ENCODE measurements at regions not wholly inside any gene's neighbourhood (a gene's known extent, or its start where the extent isn't known, plus 50 kb on each side); places are given as distances from the start of the nearest gene placed in this dataset.

DNA sequence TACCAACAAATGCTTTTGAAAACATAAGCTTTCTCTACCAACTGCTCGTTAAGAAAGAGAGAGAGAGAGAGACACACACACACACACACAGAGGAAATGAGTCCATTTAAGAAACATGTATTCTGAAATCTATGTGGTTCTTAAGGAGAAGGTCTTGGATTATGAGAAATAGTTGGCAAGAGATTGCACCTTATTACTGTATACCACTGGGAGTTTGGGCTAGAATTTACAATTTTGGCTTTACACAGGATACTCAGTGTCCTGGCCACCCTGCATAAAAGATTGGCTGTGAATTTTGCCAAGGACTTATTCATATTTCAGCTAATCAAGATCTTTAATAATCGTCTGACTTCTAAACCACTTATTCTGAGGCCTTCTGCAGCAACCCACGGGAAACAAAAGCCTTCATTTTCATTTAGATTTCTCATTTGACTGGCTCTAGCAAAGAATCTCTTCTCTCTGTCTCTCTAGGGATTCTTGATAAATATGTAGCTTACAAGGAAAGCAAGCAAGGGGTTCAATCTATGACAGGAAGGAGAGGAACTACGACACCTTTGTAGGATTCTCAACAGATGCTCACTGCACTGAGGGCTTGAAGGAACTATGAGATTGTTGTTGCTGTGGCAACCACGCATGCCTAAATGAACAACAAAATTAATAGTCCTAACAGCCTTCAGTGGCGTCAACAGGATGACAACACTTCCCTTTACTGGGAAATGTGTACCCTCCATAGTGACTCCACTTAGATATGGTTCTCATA, 75.3 kb upstream of the GNAO1 start:
- H3K9me3 Mint-ChIP-seq (ENCODE audit: low read depth), result no peaks in the 10 kb centered on the region
- H3K27me3 Mint-ChIP-seq (ENCODE audit: low read depth), result peaks cover 28% of the 10 kb centered on the region
- no peaks in the 10 kb centered on the region for H3K4me1 Mint-ChIP-seq (ENCODE audit: low read depth)
- DNase-seq (ENCODE audit: low spot score), result no peak
- H3K36me3 Mint-ChIP-seq (ENCODE audit: low read depth), result no peaks in the 10 kb centered on the region
- H3K4me3 Mint-ChIP-seq (ENCODE audit: unreplicated experiment), result no peak overlapping the region
- H3K27ac Mint-ChIP-seq (ENCODE audit: unreplicated experiment), result no peak overlapping the region
- TF ChIP-seq, protein P1, sequence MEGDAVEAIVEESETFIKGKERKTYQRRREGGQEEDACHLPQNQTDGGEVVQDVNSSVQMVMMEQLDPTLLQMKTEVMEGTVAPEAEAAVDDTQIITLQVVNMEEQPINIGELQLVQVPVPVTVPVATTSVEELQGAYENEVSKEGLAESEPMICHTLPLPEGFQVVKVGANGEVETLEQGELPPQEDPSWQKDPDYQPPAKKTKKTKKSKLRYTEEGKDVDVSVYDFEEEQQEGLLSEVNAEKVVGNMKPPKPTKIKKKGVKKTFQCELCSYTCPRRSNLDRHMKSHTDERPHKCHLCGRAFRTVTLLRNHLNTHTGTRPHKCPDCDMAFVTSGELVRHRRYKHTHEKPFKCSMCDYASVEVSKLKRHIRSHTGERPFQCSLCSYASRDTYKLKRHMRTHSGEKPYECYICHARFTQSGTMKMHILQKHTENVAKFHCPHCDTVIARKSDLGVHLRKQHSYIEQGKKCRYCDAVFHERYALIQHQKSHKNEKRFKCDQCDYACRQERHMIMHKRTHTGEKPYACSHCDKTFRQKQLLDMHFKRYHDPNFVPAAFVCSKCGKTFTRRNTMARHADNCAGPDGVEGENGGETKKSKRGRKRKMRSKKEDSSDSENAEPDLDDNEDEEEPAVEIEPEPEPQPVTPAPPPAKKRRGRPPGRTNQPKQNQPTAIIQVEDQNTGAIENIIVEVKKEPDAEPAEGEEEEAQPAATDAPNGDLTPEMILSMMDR (IDR thresholded peaks at IDR 0.05), result no peak

DNA sequence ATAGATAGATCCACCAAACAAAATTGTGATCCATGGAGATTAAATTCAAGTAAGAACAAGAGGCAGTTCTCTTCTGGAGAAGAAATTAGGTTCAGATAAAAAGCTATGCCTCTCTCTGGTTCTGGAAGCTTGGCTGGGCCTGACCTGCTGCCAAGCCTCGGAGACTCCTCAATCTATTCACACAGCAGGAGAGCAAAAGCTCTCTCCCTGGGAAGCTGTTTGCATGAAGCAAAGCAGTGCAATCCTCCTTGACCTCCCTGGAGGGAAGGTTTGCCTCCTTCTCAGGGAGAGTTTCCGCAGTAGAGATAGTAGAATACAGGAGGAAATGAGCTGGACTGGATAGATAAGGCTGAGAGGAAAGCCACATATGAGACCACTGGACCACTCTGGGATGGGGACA, 78.1 kb upstream of the GNAO1 start:
- peaks cover 24% of the 10 kb centered on the region for H3K27me3 Mint-ChIP-seq (ENCODE audit: low read depth)

DNA sequence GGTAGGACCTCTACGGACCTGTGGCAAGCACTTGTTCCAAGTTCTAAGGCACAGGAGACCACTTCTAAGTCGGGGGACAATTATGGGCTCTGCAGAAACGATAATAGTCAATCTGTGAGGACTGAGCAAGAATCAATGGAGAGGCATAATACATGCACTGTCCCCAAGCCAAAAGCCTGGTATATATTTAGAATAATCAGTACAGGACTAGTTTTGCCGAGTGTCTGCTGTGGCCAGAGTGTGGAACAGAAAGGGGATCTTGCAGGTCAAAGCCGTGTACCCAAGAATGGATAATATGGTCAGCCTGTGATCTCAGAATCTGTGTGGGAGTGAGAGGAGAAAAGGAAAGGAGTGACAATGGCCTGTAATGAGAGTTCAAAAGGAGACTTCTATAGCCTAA, 80.2 kb upstream of the GNAO1 start:
- no peak overlapping the region for H3K4me3 Mint-ChIP-seq (ENCODE audit: unreplicated experiment)
- no peak overlapping the region for H3K27ac Mint-ChIP-seq (ENCODE audit: unreplicated experiment)
- H3K27me3 Mint-ChIP-seq (ENCODE audit: low read depth), result peaks cover 17% of the 10 kb centered on the region
- H3K4me1 Mint-ChIP-seq (ENCODE audit: low read depth), result no peaks in the 10 kb centered on the region
- H3K9me3 Mint-ChIP-seq (ENCODE audit: low read depth), result no peaks in the 10 kb centered on the region
- TF ChIP-seq, protein P1 (IDR thresholded peaks at IDR 0.05), result no peak
- no peak for DNase-seq (ENCODE audit: low spot score)
- no peaks in the 10 kb centered on the region for H3K36me3 Mint-ChIP-seq (ENCODE audit: low read depth)

More for the DNA sequence above, 78.1 kb upstream of the GNAO1 start:
- TF ChIP-seq, protein P1 (IDR thresholded peaks at IDR 0.05), result no peak
- H3K27ac Mint-ChIP-seq (ENCODE audit: unreplicated experiment), result no peak overlapping the region
- DNase-seq (ENCODE audit: low spot score), result no peak
- H3K9me3 Mint-ChIP-seq (ENCODE audit: low read depth), result no peaks in the 10 kb centered on the region
- H3K4me3 Mint-ChIP-seq (ENCODE audit: unreplicated experiment), result no peak overlapping the region
- H3K4me1 Mint-ChIP-seq (ENCODE audit: low read depth), result no peaks in the 10 kb centered on the region
- H3K36me3 Mint-ChIP-seq (ENCODE audit: low read depth), result no peaks in the 10 kb centered on the region

DNA sequence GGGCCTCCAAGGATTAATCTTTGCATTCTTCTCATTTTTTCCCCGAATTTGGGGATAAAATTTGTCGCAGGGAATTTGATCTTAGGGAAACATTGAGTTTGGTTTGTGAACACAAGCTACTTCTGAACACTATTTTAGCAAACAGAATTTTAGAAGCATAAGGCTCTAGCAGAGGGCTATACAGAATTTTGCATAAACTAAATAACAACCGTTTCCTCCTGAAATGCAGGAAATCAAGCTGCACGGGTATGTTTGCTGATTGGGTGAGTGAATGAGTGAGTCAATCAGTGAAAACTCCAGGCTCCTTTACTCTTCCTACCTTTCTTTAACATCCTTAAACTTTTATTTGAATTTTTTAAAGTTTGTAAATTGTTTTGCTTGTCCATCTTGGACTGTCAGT, 81.3 kb upstream of the GNAO1 start:
- no peaks in the 10 kb centered on the region for H3K36me3 Mint-ChIP-seq (ENCODE audit: low read depth)
- H3K4me1 Mint-ChIP-seq (ENCODE audit: low read depth), result no peaks in the 10 kb centered on the region
- peaks cover 8% of the 10 kb centered on the region for H3K27me3 Mint-ChIP-seq (ENCODE audit: low read depth)
- DNase-seq (ENCODE audit: low spot score), result no peak
- TF ChIP-seq, protein P1 (IDR thresholded peaks at IDR 0.05), result no peak
- no peaks in the 10 kb centered on the region for H3K9me3 Mint-ChIP-seq (ENCODE audit: low read depth)
- H3K4me3 Mint-ChIP-seq (ENCODE audit: unreplicated experiment), result no peak overlapping the region
- no peak overlapping the region for H3K27ac Mint-ChIP-seq (ENCODE audit: unreplicated experiment)

DNA sequence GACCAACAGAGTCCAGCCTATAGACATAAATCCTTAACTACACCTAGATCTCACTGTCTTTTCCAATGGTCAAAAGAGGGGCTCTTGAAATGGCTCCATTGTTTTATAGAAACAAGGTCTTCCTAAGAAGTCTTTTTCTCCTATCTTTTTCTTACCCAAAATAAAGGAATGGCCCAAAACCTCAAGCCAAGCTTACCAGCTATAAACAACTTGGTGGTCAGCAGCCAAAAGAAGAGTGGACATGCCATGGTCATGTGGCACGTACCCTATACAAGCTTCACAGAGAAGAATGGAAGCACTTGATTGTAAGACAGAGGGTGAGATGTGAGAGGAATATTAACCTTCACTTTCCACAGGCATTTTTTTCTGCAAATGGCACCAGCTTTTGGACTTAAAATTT, 82.1 kb upstream of the GNAO1 start:
- H3K4me1 Mint-ChIP-seq (ENCODE audit: low read depth), result no peaks in the 10 kb centered on the region
- H3K36me3 Mint-ChIP-seq (ENCODE audit: low read depth), result no peaks in the 10 kb centered on the region
- no peak overlapping the region for H3K27ac Mint-ChIP-seq (ENCODE audit: unreplicated experiment)
- no peaks in the 10 kb centered on the region for H3K9me3 Mint-ChIP-seq (ENCODE audit: low read depth)
- TF ChIP-seq, protein P1 (IDR thresholded peaks at IDR 0.05), result no peak
- no peak overlapping the region for H3K4me3 Mint-ChIP-seq (ENCODE audit: unreplicated experiment)
- no peak for DNase-seq (ENCODE audit: low spot score)
- peaks cover 5% of the 10 kb centered on the region for H3K27me3 Mint-ChIP-seq (ENCODE audit: low read depth)

Data from chondrocyte (in vitro differentiated cells).